ENCODE measurements at regions not wholly inside any gene's neighbourhood (a gene's known extent, or its start where the extent isn't known, plus 50 kb on each side); places are given as distances from the start of the nearest gene placed in this dataset.

DNA sequence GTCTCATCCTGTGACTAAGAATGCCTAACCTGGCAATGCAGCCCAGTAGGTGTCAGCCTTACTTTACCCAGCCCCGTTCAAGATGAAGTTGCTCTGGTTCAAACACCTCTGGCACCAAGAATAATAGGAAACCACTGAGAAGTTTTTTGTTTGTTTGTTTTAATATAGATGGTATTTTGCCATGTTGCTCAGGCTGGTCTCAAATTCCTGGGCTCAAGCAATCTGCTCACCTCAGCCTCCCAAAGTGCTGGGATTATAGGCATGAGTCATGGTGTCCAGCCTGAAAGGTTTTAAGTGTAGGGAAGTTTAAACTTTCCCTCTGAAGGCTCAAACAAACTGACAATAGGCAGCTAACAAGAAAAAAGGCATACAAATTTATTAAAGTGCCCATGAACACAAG lies 51.2 kb upstream of the ABCC4 start:
- Histone ChIP-seq H3K4me1 (ENCODE audit: low read depth) (no peaks in the 10 kb centered on the region), H3K4me3 (no peak overlapping the region), H3K9me3 (ENCODE audit: low read depth) (no peaks in the 10 kb centered on the region), H3K27ac (no peak overlapping the region), H3K36me3 (no peaks in the 10 kb centered on the region), H3K27me3 (no peaks in the 10 kb centered on the region)
- no peak for DNase-seq (ENCODE audit: low read depth in 1 of 2, low spot score in 1 of 2)
- TF ChIP-seq, protein P1, sequence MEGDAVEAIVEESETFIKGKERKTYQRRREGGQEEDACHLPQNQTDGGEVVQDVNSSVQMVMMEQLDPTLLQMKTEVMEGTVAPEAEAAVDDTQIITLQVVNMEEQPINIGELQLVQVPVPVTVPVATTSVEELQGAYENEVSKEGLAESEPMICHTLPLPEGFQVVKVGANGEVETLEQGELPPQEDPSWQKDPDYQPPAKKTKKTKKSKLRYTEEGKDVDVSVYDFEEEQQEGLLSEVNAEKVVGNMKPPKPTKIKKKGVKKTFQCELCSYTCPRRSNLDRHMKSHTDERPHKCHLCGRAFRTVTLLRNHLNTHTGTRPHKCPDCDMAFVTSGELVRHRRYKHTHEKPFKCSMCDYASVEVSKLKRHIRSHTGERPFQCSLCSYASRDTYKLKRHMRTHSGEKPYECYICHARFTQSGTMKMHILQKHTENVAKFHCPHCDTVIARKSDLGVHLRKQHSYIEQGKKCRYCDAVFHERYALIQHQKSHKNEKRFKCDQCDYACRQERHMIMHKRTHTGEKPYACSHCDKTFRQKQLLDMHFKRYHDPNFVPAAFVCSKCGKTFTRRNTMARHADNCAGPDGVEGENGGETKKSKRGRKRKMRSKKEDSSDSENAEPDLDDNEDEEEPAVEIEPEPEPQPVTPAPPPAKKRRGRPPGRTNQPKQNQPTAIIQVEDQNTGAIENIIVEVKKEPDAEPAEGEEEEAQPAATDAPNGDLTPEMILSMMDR (IDR thresholded peaks at IDR 0.05; ENCODE audit: low read depth, low read length) = no peak

- TF ChIP-seq, protein P1 (IDR thresholded peaks at IDR 0.05; ENCODE audit: low read depth, low read length) = no peak
- H3K36me3 ChIP-seq = no peaks in the 10 kb centered on the region
- no peak overlapping the region for H3K27ac ChIP-seq
- no peaks in the 10 kb centered on the region for H3K27me3 ChIP-seq
- no peaks in the 10 kb centered on the region for H3K4me1 ChIP-seq (ENCODE audit: low read depth)
- H3K9me3 ChIP-seq (ENCODE audit: low read depth) = no peaks in the 10 kb centered on the region
- no peak for DNase-seq (ENCODE audit: low read depth in 1 of 2, low spot score in 1 of 2)
- no peak overlapping the region for H3K4me3 ChIP-seq
Measured at GRCh38 chr13:95354156-95354555, 52.9 kb upstream of the ABCC4 start.

DNA sequence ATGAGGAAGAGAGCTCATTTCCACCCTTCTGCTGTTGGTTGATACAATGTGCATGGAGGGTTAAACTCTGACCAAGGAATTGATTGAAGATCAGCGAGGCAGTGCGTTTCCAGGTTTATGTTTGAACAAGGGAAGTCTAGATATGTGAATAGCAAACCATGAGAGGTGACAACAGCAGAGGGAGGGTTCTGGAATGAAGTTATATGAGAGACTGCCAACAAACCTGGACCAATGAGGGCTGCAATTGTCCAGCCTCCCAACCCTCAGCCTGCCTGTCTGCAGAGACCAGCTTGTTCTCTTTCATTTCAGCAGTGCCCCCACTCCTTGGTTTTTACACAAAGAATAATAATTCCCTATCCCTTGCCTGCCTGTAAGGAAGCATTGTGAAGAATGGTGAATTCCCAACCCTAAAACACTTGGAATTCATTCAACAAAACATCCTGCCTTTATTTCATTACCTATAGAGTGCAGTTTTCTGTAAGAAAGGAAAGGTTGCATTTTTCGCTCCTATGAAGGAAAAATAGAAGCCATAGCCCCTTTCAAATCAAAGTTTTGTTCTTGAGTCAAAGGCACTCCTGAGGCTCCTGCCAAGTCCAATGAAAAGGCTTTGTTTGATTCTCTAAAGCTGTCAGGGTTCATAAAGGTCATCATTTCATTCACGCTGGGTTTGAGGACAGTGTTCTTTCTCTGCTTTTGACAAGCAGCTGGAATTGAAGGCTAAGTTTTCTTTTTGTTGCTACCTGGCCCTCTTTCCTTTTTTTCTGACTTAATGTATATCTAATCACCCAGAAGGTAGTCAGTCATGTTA lies 53.6 kb upstream of the ABCC4 start:
- Histone ChIP-seq H3K36me3 (no peaks in the 10 kb centered on the region), H3K27ac (no peak overlapping the region), H3K4me3 (no peak overlapping the region), H3K4me1 (ENCODE audit: low read depth) (no peaks in the 10 kb centered on the region), H3K27me3 (no peaks in the 10 kb centered on the region), H3K9me3 (ENCODE audit: low read depth) (no peaks in the 10 kb centered on the region)
- TF ChIP-seq, protein P1 (IDR thresholded peaks at IDR 0.05; ENCODE audit: low read depth, low read length) = no peak
- peak in 1 of 2 donors; percentile 25 for DNase-seq (ENCODE audit: low read depth in 1 of 2, low spot score in 1 of 2)

GRCh38 chr13:95355494-95355893 lies 54.2 kb upstream of the ABCC4 start:
- TF ChIP-seq, protein P1 (IDR thresholded peaks at IDR 0.05; ENCODE audit: low read depth, low read length) = no peak
- no peaks in the 10 kb centered on the region for H3K36me3 ChIP-seq
- no peak overlapping the region for H3K4me3 ChIP-seq
- H3K4me1 ChIP-seq (ENCODE audit: low read depth) = no peaks in the 10 kb centered on the region
- H3K27me3 ChIP-seq = no peaks in the 10 kb centered on the region
- peak in 1 of 2 donors; percentile 46 for DNase-seq (ENCODE audit: low read depth in 1 of 2, low spot score in 1 of 2)
- H3K27ac ChIP-seq = no peak overlapping the region
- no peaks in the 10 kb centered on the region for H3K9me3 ChIP-seq (ENCODE audit: low read depth)

- no peak for DNase-seq (ENCODE audit: low read depth in 1 of 2, low spot score in 1 of 2)
- H3K4me3 ChIP-seq = no peak overlapping the region
- H3K4me1 ChIP-seq (ENCODE audit: low read depth) = no peaks in the 10 kb centered on the region
- TF ChIP-seq, protein P1 (IDR thresholded peaks at IDR 0.05; ENCODE audit: low read depth, low read length) = no peak
- no peak overlapping the region for H3K27ac ChIP-seq
- no peaks in the 10 kb centered on the region for H3K9me3 ChIP-seq (ENCODE audit: low read depth)
- no peaks in the 10 kb centered on the region for H3K36me3 ChIP-seq
- no peaks in the 10 kb centered on the region for H3K27me3 ChIP-seq
Measured at GRCh38 chr13:95356916-95357315, 55.7 kb upstream of the ABCC4 start.

All from cardiac muscle cell (in vitro differentiated cells and primary cell).